ENCODE measurements at regions not wholly inside any gene's neighbourhood (a gene's known extent, or its start where the extent isn't known, plus 50 kb on each side); places are given as distances from the start of the nearest gene placed in this dataset.

- TF ChIP-seq, protein P1, sequence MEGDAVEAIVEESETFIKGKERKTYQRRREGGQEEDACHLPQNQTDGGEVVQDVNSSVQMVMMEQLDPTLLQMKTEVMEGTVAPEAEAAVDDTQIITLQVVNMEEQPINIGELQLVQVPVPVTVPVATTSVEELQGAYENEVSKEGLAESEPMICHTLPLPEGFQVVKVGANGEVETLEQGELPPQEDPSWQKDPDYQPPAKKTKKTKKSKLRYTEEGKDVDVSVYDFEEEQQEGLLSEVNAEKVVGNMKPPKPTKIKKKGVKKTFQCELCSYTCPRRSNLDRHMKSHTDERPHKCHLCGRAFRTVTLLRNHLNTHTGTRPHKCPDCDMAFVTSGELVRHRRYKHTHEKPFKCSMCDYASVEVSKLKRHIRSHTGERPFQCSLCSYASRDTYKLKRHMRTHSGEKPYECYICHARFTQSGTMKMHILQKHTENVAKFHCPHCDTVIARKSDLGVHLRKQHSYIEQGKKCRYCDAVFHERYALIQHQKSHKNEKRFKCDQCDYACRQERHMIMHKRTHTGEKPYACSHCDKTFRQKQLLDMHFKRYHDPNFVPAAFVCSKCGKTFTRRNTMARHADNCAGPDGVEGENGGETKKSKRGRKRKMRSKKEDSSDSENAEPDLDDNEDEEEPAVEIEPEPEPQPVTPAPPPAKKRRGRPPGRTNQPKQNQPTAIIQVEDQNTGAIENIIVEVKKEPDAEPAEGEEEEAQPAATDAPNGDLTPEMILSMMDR (conservative IDR thresholded peaks at IDR 0.05 in 1 of 2, IDR thresholded peaks at IDR 0.05 in 1 of 2; ENCODE audit: low read depth in 1 of 2, low read length in 2 of 2), result no peak
- TF ChIP-seq EZH2 (IDR thresholded peaks at IDR 0.05; ENCODE audit: low read length, missing control alignments), result no peak
- Histone ChIP-seq H3K4me1 (ENCODE audit: control insufficient read depth, extremely low read depth, insufficient read depth, low read length) (no peaks in the 10 kb centered on the region), H2AFZ (ENCODE audit: low read length) (no peak overlapping the region), H3K27me3 (ENCODE audit: control insufficient read depth, insufficient read depth, low read length) (no peaks in the 10 kb centered on the region), H3K36me3 (ENCODE audit: control insufficient read depth, insufficient read depth, low read length) (no peaks in the 10 kb centered on the region), H3K4me3 (replicated peaks in 1 of 4; ENCODE audit: control extremely low read depth in 1 of 4, insufficient read depth in 1 of 4, low read depth in 3 of 4, low read length in 4 of 4) (no peak overlapping the region), H3K4me2 (ENCODE audit: extremely low read depth, insufficient read depth, low read length) (no peak overlapping the region), H3K79me2 (ENCODE audit: control insufficient read depth, insufficient read depth, low read length) (no peaks in the 10 kb centered on the region), H3K9ac (ENCODE audit: insufficient read depth, low read length) (no peak overlapping the region), H3K9me3 (ENCODE audit: control insufficient read depth, insufficient read depth, low read depth, low read length) (no peaks in the 10 kb centered on the region), H4K20me1 (ENCODE audit: control insufficient read depth, extremely low read depth, insufficient read depth, low read length) (no peaks in the 10 kb centered on the region), H3K27ac (ENCODE audit: insufficient read depth, low read length) (no peak overlapping the region)
- peak in 1 of 2 donors; percentile 13 for DNase-seq (ENCODE audit: low read depth in 2 of 2)
These were observed 132.4 kb downstream of the MAP3K21 start for GRCh38 chr1:233459968-233460367.

DNA sequence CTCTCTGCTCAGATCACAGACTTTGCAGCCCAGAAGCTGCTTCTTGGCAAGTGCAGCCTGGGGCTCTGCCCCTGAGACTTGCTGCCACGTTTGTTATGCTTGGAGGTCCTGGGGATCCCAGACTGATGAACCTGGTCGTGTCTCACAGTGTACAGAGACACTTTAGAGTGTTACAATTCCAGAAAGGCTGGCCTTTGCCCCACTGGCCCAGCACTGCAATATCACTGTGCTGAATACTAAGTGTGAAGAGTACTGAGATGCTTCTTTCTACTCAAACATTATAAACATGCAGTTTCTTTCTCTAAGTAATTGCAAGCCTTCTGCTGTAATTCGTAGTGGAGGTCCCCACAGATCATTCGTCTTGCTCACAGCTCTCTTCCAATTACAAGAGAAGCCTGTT, 133.2 kb downstream of the MAP3K21 start:
- no peaks in the 10 kb centered on the region for H4K20me1 ChIP-seq (ENCODE audit: control insufficient read depth, extremely low read depth, insufficient read depth, low read length)

DNA sequence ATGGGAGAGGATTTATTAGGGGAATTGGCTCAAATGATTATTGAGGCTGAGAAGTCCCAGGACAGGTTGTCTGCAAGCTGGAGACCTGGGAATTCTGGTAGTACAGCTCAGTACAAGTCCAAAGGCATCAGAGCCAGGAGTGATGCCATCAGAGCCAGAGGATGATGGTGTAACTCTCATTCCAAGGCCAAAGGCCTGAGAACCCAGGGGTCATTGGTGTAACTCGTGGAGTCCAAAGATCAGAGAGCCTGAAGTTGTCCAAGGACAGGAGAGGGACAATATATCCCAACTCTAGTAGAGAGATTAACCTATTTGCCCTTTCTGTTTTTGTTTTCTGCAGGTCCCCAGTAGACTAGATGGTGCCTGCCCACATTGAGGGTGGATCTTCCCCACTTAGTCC, 134.3 kb downstream of the MAP3K21 start:
- TF ChIP-seq, protein P1 (conservative IDR thresholded peaks at IDR 0.05 in 1 of 2, IDR thresholded peaks at IDR 0.05 in 1 of 2; ENCODE audit: low read depth in 1 of 2, low read length in 2 of 2), result no peak
- no peak for TF ChIP-seq EZH2 (IDR thresholded peaks at IDR 0.05; ENCODE audit: low read length, missing control alignments)
- no peak for DNase-seq (ENCODE audit: low read depth in 2 of 2)
- no peaks in the 10 kb centered on the region for H3K27me3 ChIP-seq (ENCODE audit: control insufficient read depth, insufficient read depth, low read length)
- H3K27ac ChIP-seq (ENCODE audit: insufficient read depth, low read length), result no peak overlapping the region
- H3K79me2 ChIP-seq (ENCODE audit: control insufficient read depth, insufficient read depth, low read length), result no peaks in the 10 kb centered on the region
- no peaks in the 10 kb centered on the region for H3K9me3 ChIP-seq (ENCODE audit: control insufficient read depth, insufficient read depth, low read depth, low read length)
- no peaks in the 10 kb centered on the region for H4K20me1 ChIP-seq (ENCODE audit: control insufficient read depth, extremely low read depth, insufficient read depth, low read length)
- no peaks in the 10 kb centered on the region for H3K36me3 ChIP-seq (ENCODE audit: control insufficient read depth, insufficient read depth, low read length)
- H3K4me3 ChIP-seq (replicated peaks in 1 of 4; ENCODE audit: control extremely low read depth in 1 of 4, insufficient read depth in 1 of 4, low read depth in 3 of 4, low read length in 4 of 4), result no peak overlapping the region
- no peak overlapping the region for H2AFZ ChIP-seq (ENCODE audit: low read length)
- H3K9ac ChIP-seq (ENCODE audit: insufficient read depth, low read length), result no peak overlapping the region
- H3K4me1 ChIP-seq (ENCODE audit: control insufficient read depth, extremely low read depth, insufficient read depth, low read length), result no peaks in the 10 kb centered on the region
- no peak overlapping the region for H3K4me2 ChIP-seq (ENCODE audit: extremely low read depth, insufficient read depth, low read length)

More for the DNA sequence above, 133.2 kb downstream of the MAP3K21 start:
- H3K79me2 ChIP-seq (ENCODE audit: control insufficient read depth, insufficient read depth, low read length), result no peaks in the 10 kb centered on the region
- DNase-seq (ENCODE audit: low read depth in 2 of 2), result no peak
- H3K4me2 ChIP-seq (ENCODE audit: extremely low read depth, insufficient read depth, low read length), result no peak overlapping the region
- no peaks in the 10 kb centered on the region for H3K9me3 ChIP-seq (ENCODE audit: control insufficient read depth, insufficient read depth, low read depth, low read length)
- no peaks in the 10 kb centered on the region for H3K36me3 ChIP-seq (ENCODE audit: control insufficient read depth, insufficient read depth, low read length)
- H3K9ac ChIP-seq (ENCODE audit: insufficient read depth, low read length), result no peak overlapping the region
- no peak overlapping the region for H3K4me3 ChIP-seq (replicated peaks in 1 of 4; ENCODE audit: control extremely low read depth in 1 of 4, insufficient read depth in 1 of 4, low read depth in 3 of 4, low read length in 4 of 4)
- no peaks in the 10 kb centered on the region for H3K4me1 ChIP-seq (ENCODE audit: control insufficient read depth, extremely low read depth, insufficient read depth, low read length)
- H3K27me3 ChIP-seq (ENCODE audit: control insufficient read depth, insufficient read depth, low read length), result no peaks in the 10 kb centered on the region
- H2AFZ ChIP-seq (ENCODE audit: low read length), result no peak overlapping the region
- no peak overlapping the region for H3K27ac ChIP-seq (ENCODE audit: insufficient read depth, low read length)
- TF ChIP-seq, protein P1 (conservative IDR thresholded peaks at IDR 0.05 in 1 of 2, IDR thresholded peaks at IDR 0.05 in 1 of 2; ENCODE audit: low read depth in 1 of 2, low read length in 2 of 2), result no peak
- no peak for TF ChIP-seq EZH2 (IDR thresholded peaks at IDR 0.05; ENCODE audit: low read length, missing control alignments)

Data from fibroblast of lung (primary cell).